DMS 273 treated with DMSO at 0.1 percent for 48 hours (cell line): ENCODE measurements at regions not wholly inside any gene's neighbourhood (a gene's known extent, or its start where the extent isn't known, plus 50 kb on each side); places are given as distances from the start of the nearest gene placed in this dataset.
"Not testable (repeated sequence)": the region's sequence is repeated elsewhere in the genome, so short reads cannot be mapped to it uniquely, and the experiment has no call there.

ENCODE experiments used
- DNase-seq: peaks from one replicate; lab custom pipeline; 2025; lab: John Stamatoyannopoulos, UW

GRCh38 chr1:121573881-121574504, 389.2 kb downstream of the SRGAP2C start:
- DNase-seq: not testable (repeated sequence)

GRCh38 chr1:121574505-121574899, 389.7 kb downstream of the SRGAP2C start:
- not testable (repeated sequence) for DNase-seq

- DNase-seq: not testable (repeated sequence)
Measured at GRCh38 chr1:121582898-121583297, 398.1 kb downstream of the SRGAP2C start.

- no peak for DNase-seq
Measured at GRCh38 chr1:121586369-121587229, 401.8 kb downstream of the SRGAP2C start.

GRCh38 chr1:121587230-121587569, 402.4 kb downstream of the SRGAP2C start:
- no peak for DNase-seq

GRCh38 chr1:121587777-121588176, 403.0 kb downstream of the SRGAP2C start:
- DNase-seq: no peak

- DNase-seq: no peak
Measured at GRCh38 chr1:121594096-121594495, 409.3 kb downstream of the SRGAP2C start.

GRCh38 chr1:121595089-121595488, 410.3 kb downstream of the SRGAP2C start:
- no peak for DNase-seq

- DNase-seq: not testable (repeated sequence)
Measured at GRCh38 chr1:121604843-121605444, 420.2 kb downstream of the SRGAP2C start.

GRCh38 chr1:121607499-121607898, 422.7 kb downstream of the SRGAP2C start:
- DNase-seq: not testable (repeated sequence)
